OCI-LY3 (cell line): ENCODE measurements at regions not wholly inside any gene's neighbourhood (a gene's known extent, or its start where the extent isn't known, plus 50 kb on each side); places are given as distances from the start of the nearest gene placed in this dataset.

ENCODE experiments used
- CTCF ChIP-seq: fragments of 200-600, 300-600 bp; sonication (generic); IDR thresholded peaks from 2 replicates; pipeline ENCODE4 v1.5.1; 2014; ENCODE audit warnings: antibody characterized with exemption, low read length, low read depth
- EZH2phosphoT487 ChIP-seq: fragments of 200-600 bp; shearing (Covaris generic); IDR thresholded peaks from 2 replicates; pipeline ENCODE4 v1.6.1; 2018; ENCODE audit warnings: antibody characterized with exemption, mixed run types, low read depth

- TF ChIP-seq CTCF, result no peak
- no peak for TF ChIP-seq EZH2phosphoT487
These were observed 1002.4 kb upstream of the CADM2 start for GRCh38 chr3:83956431-83956830.
